ENCODE measurements at regions not wholly inside any gene's neighbourhood (a gene's known extent, or its start where the extent isn't known, plus 50 kb on each side); places are given as distances from the start of the nearest gene placed in this dataset.

GRCh38 chr9:89548071-89548638, 50.2 kb upstream of the SEMA4D start:
- Histone ChIP-seq H3K4me3 (ENCODE audit: low read length in 2 of 2) (no peak overlapping the region), H4K8ac (ENCODE audit: low read depth, low read length) (no peak overlapping the region), H2BK5ac (ENCODE audit: low read length) (no peak overlapping the region), H3K23ac (ENCODE audit: low read depth, low read length, poor library complexity) (no peak overlapping the region), H4K91ac (ENCODE audit: low read depth, low read length, poor library complexity) (no peak overlapping the region), H2BK15ac (ENCODE audit: low read length) (no peak overlapping the region), H3K4ac (ENCODE audit: low read length) (no peak overlapping the region), H3K4me1 (ENCODE audit: control insufficient read depth in 2 of 2, insufficient read depth in 1 of 2, low read depth in 1 of 2, low read length in 2 of 2) (no peaks in the 10 kb centered on the region), H3K27ac (replicated peaks; ENCODE audit: low read length) (no peak overlapping the region), H2AFZ (ENCODE audit: low read length) (no peak overlapping the region), H2BK120ac (ENCODE audit: low read depth, low read length) (no peak overlapping the region), H3K27me3 (ENCODE audit: control insufficient read depth in 3 of 3, insufficient read depth in 3 of 3, low read depth in 1 of 3, low read length in 3 of 3) (peaks cover 0 to 2% (median 0%) of the 10 kb centered on the region in 3 experiments), H3K4me2 (ENCODE audit: insufficient read depth, low read length, poor library complexity, severe bottlenecking) (no peak overlapping the region), H3K36me3 (replicated peaks in 1 of 2; ENCODE audit: control insufficient read depth in 2 of 2, insufficient read depth in 2 of 2, low read length in 2 of 2) (no peaks in the 10 kb centered on the region), H3K79me1 (ENCODE audit: low read depth, low read length) (no peaks in the 10 kb centered on the region), H2BK12ac (ENCODE audit: low read length) (no peak overlapping the region), H3K9ac (ENCODE audit: low read depth, low read length, poor library complexity) (no peak overlapping the region), H2AK5ac (ENCODE audit: low read depth, low read length) (no peak overlapping the region), H3K14ac (ENCODE audit: low read length) (no peak overlapping the region), H3K18ac (ENCODE audit: low read length) (no peak overlapping the region), H3K9me3 (replicated peaks in 1 of 2; ENCODE audit: control insufficient read depth in 2 of 2, insufficient read depth in 1 of 2, low read depth in 1 of 2, low read length in 2 of 2) (peaks cover 2 to 8% of the 10 kb centered on the region in 2 donors)
- no peak for DNase-seq (ENCODE audit: low spot score)
- WGBS, 2 donors (ENCODE audit: extremely low coverage in 2 of 2, insufficient read length in 2 of 2, insufficient replicate concordance in 1 of 2) = no CpG with 5 or more reads among the region's 9 CpGs
